Endothelial cell of umbilical vein (primary cell): ENCODE measurements at regions not wholly inside any gene's neighbourhood (a gene's known extent, or its start where the extent isn't known, plus 50 kb on each side); places are given as distances from the start of the nearest gene placed in this dataset.

Experiments
- BruUV-seq: library from RNA; stranded (reverse); fragments of 400-500 nt; replicated peaks from 2 replicates; lab custom pipeline; 2021; lab: Mats Ljungman, UMichigan
- CTCF ChIA-PET: fragments of 300-600, 350-600 bp; sonication (Branson Sonifier 250); formaldehyde crosslinking; loops from one replicate; lab custom pipeline; 2021; ENCODE audit warnings: antibody characterized with exemption, inconsistent platforms; lab: Charles Lee
- POLR2A ChIA-PET: fragments of 300-600, 350-600 bp; sonication (Branson Sonifier 250); formaldehyde crosslinking; loops from one replicate; lab custom pipeline; 2021; ENCODE audit warnings: antibody characterized with exemption, inconsistent platforms; lab: Charles Lee
- DNase-seq: peaks from one replicate; pipeline ENCODE4 v3.0.0-alpha.2; 2011; ENCODE audit warnings: low read depth, low spot score
- FAIRE-seq: peaks from 2 replicates; lab custom pipeline; 2011; peaks lifted over from hg19 to GRCh38; lab: Jason Lieb, UNC
- H2AFZ ChIP-seq: 2 replicates; pipeline ENCODE4 v1.6.0; 2012; ENCODE audit warnings: low read depth, low read length, control low read depth, inconsistent platforms
- H3K27ac ChIP-seq: 2 replicates; pipeline ENCODE4 v1.5.1; 2011; ENCODE audit warnings: low read depth, mild to moderate bottlenecking, control low read depth, low read length, moderate library complexity; ENCODE audit not compliant: insufficient read depth
- H3K27me3 ChIP-seq, 2 experiments: 2 replicates each; pipeline versions ENCODE4 v1.6.0 to v1.6.1; 2011; ENCODE audit warnings: low read length in 2 of 2, mixed read lengths in 1 of 2; ENCODE audit not compliant: control insufficient read depth in 2 of 2, insufficient read depth in 2 of 2
- H3K36me3 ChIP-seq, 2 experiments: 2 replicates in 1 of 2; 3 replicates in 1 of 2; pipeline ENCODE4 v1.5.1; 2011; ENCODE audit warnings: low read length in 2 of 2, mild to moderate bottlenecking in 1 of 2, moderate library complexity in 1 of 2; ENCODE audit not compliant: control insufficient read depth in 2 of 2, insufficient read depth in 2 of 2; ENCODE audit errors: extremely low read depth in 1 of 2
- H3K4me1 ChIP-seq: 3 replicates; pipeline ENCODE4 v1.5.1; 2011; ENCODE audit warnings: mild to moderate bottlenecking, low read length; ENCODE audit not compliant: control insufficient read depth, insufficient read depth; ENCODE audit errors: extremely low read depth
- H3K4me2 ChIP-seq: 2 replicates; pipeline ENCODE4 v1.6.1; 2011; ENCODE audit warnings: low read length, control low read depth, mixed read lengths; ENCODE audit not compliant: insufficient read depth
- H3K4me3 ChIP-seq, 3 experiments: fragments of 200-600 bp in 1 of 3; sonication (generic), shearing (Covaris generic) in 1 of 3; replicated peaks in 1 of 3; 2 replicates each; pipeline ENCODE4 v1.5.1; 2011 to 2016; ENCODE audit warnings: control low read depth in 3 of 3, low read length in 3 of 3, mild to moderate bottlenecking in 2 of 3, inconsistent platforms in 1 of 3, low read depth in 1 of 3, moderate library complexity in 1 of 3; ENCODE audit not compliant: insufficient read depth in 1 of 3
- H3K79me2 ChIP-seq: 2 replicates; pipeline ENCODE4 v1.6.0; 2012; ENCODE audit warnings: low read length, inconsistent platforms; ENCODE audit not compliant: control insufficient read depth, insufficient read depth
- H3K9ac ChIP-seq: replicated peaks from 2 replicates; pipeline ENCODE3; 2011; ENCODE audit warnings: low read length, control low read depth; ENCODE audit not compliant: insufficient read depth; ENCODE audit errors: extremely low read depth
- H3K9me1 ChIP-seq: replicated peaks from 3 replicates; pipeline ENCODE4 v1.6.0; 2011; ENCODE audit warnings: mild to moderate bottlenecking, low read length; ENCODE audit not compliant: control insufficient read depth, insufficient read depth; ENCODE audit errors: extremely low read depth
- H3K9me3 ChIP-seq: replicated peaks from 2 replicates; pipeline ENCODE4 v1.5.1; 2012; ENCODE audit warnings: low read length, inconsistent platforms; ENCODE audit not compliant: control insufficient read depth, insufficient read depth
- H4K20me1 ChIP-seq: replicated peaks from 2 replicates; pipeline ENCODE3; 2011; ENCODE audit warnings: mild to moderate bottlenecking, low read length; ENCODE audit not compliant: control insufficient read depth, insufficient read depth; ENCODE audit errors: extremely low read depth
- EZH2 ChIP-seq: IDR thresholded peaks from 2 replicates; pipeline ENCODE4 v1.6.1; 2012; ENCODE audit warnings: borderline replicate concordance, low read depth, mild to moderate bottlenecking, moderate library complexity, low read length, inconsistent platforms; ENCODE audit not compliant: severe bottlenecking
- FOS ChIP-seq: IDR thresholded peaks from 2 replicates; pipeline ENCODE4 v1.6.1; 2011; ENCODE audit warnings: mild to moderate bottlenecking, low read length, moderate library complexity, borderline replicate concordance; ENCODE audit not compliant: insufficient read depth
- GATA2 ChIP-seq: IDR thresholded peaks from 2 replicates; pipeline ENCODE4 v1.7.0; 2011; ENCODE audit warnings: low read depth, mild to moderate bottlenecking, moderate library complexity, mixed read lengths, low read length; ENCODE audit not compliant: insufficient read length, insufficient read depth
- JUN ChIP-seq: IDR thresholded peaks from 2 replicates; pipeline ENCODE4 v1.6.1; 2011; ENCODE audit warnings: borderline replicate concordance, low read depth; ENCODE audit not compliant: insufficient read length, insufficient read depth
- MYC ChIP-seq: IDR thresholded peaks from one replicate; pipeline ENCODE4 v1.6.1; 2011; ENCODE audit warnings: mild to moderate bottlenecking, low read depth, low read length
- POLR2A ChIP-seq: IDR thresholded peaks from 2 replicates; pipeline ENCODE4 v1.6.1; 2012; ENCODE audit warnings: low read depth, mild to moderate bottlenecking, control low read depth, low read length
- POLR2AphosphoS5 ChIP-seq: IDR thresholded peaks from 2 replicates; pipeline ENCODE4 v1.6.1; 2012; ENCODE audit warnings: low read depth, mild to moderate bottlenecking, control low read depth, low read length, moderate library complexity; ENCODE audit not compliant: insufficient read depth
- dilution Hi-C: fragments of 300-500 bp; cut with MboI; formaldehyde crosslinking; loops from one replicate; pipeline ENCODE4 v1.15.0; 2019; ENCODE audit warnings: low sequenced_read_pairs; ENCODE audit not compliant: extremely low pct_ligation_motif_present
- intact Hi-C: fragments of 100-400 bp; cut with micrococcal nuclease; formaldehyde crosslinking; loops from one replicate; pipeline ENCODE4 v1.10.0; 2022
- TF ChIP-seq, protein P1 (sequence below), 2 donors: IDR thresholded peaks; 1 replicate in 1 of 2; 2 replicates in 1 of 2; pipeline ENCODE4 v1.5.1; 2011; ENCODE audit warnings: low read length in 2 of 2, mild to moderate bottlenecking in 2 of 2, moderate library complexity in 2 of 2, control low read depth in 1 of 2, inconsistent platforms in 1 of 2, low read depth in 1 of 2; ENCODE audit not compliant: insufficient read depth in 1 of 2; ENCODE audit errors: extremely low read depth in 1 of 2
- TF ChIP-seq, protein P2 (sequence below): IDR thresholded peaks from 2 replicates; pipeline ENCODE4 v1.6.1; 2011; ENCODE audit not compliant: insufficient read depth, insufficient read length

- no TSS peak for BruUV-seq
- POLR2A ChIA-PET: no interaction called here
- H3K9me1 ChIP-seq: no peaks in the 10 kb centered on the region
- H3K79me2 ChIP-seq: no peaks in the 10 kb centered on the region
- H3K4me3 ChIP-seq: no peak overlapping the region
- TF ChIP-seq, protein P1, sequence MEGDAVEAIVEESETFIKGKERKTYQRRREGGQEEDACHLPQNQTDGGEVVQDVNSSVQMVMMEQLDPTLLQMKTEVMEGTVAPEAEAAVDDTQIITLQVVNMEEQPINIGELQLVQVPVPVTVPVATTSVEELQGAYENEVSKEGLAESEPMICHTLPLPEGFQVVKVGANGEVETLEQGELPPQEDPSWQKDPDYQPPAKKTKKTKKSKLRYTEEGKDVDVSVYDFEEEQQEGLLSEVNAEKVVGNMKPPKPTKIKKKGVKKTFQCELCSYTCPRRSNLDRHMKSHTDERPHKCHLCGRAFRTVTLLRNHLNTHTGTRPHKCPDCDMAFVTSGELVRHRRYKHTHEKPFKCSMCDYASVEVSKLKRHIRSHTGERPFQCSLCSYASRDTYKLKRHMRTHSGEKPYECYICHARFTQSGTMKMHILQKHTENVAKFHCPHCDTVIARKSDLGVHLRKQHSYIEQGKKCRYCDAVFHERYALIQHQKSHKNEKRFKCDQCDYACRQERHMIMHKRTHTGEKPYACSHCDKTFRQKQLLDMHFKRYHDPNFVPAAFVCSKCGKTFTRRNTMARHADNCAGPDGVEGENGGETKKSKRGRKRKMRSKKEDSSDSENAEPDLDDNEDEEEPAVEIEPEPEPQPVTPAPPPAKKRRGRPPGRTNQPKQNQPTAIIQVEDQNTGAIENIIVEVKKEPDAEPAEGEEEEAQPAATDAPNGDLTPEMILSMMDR (IDR thresholded peaks at IDR 0.05; ENCODE audit: extremely low read depth in 1 of 2, insufficient read depth in 1 of 2, low read depth in 1 of 2, low read length in 2 of 2): no peak
- no peak for TF ChIP-seq GATA2
- TF ChIP-seq MYC: no peak
- TF ChIP-seq, protein P2, sequence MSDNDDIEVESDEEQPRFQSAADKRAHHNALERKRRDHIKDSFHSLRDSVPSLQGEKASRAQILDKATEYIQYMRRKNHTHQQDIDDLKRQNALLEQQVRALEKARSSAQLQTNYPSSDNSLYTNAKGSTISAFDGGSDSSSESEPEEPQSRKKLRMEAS: no peak
- TF ChIP-seq POLR2AphosphoS5: no peak
- no peak for TF ChIP-seq EZH2
- TF ChIP-seq JUN: no peak
- TF ChIP-seq FOS: no peak
- TF ChIP-seq POLR2A: no peak
- H3K27me3 ChIP-seq: no peaks in the 10 kb centered on the region
- no peaks in the 10 kb centered on the region for H4K20me1 ChIP-seq
- no peak overlapping the region for H3K27ac ChIP-seq
- H3K4me2 ChIP-seq: no peak overlapping the region
- dilution Hi-C loops: no loop called here
- DNase-seq: no peak
- H2AFZ ChIP-seq: no peak overlapping the region
- H3K36me3 ChIP-seq: no peaks in the 10 kb centered on the region
- H3K9me3 ChIP-seq: no peaks in the 10 kb centered on the region
- no peak overlapping the region for H3K9ac ChIP-seq
- peaks cover 13% of the 10 kb centered on the region for H3K4me1 ChIP-seq
- CTCF ChIA-PET: interaction anchor here (1.8 kb wide), 1 partner anchor 92 kb away, joined by 6 read pairs; no protein-coding TSS in a partner anchor
- intact Hi-C loops: no loop called here
- no peak for FAIRE-seq
Observed at GRCh38 chr6:85390775-85391174, 59.1 kb upstream of the NT5E start.
